DMS153 (cell line): ENCODE measurements at regions not wholly inside any gene's neighbourhood (a gene's known extent, or its start where the extent isn't known, plus 50 kb on each side); places are given as distances from the start of the nearest gene placed in this dataset.
"Not testable (repeated sequence)": the region's sequence is repeated elsewhere in the genome, so short reads cannot be mapped to it uniquely, and the experiment has no call there.

Experiments used
- DNase-seq: peaks from one replicate; lab custom pipeline; 2025; lab: John Stamatoyannopoulos, UW

GRCh38 chr4:103415801-103416200 is 217.7 kb upstream of the CENPE start:
- no peak for DNase-seq

GRCh38 chr4:103412646-103413045 is 214.5 kb upstream of the CENPE start:
- not testable (repeated sequence) for DNase-seq

GRCh38 chr4:103410386-103410785 is 212.2 kb upstream of the CENPE start:
- no peak for DNase-seq

GRCh38 chr4:103405415-103405814 is 207.3 kb upstream of the CENPE start:
- no peak for DNase-seq

GRCh38 chr4:103403619-103404018 is 205.5 kb upstream of the CENPE start:
- no peak for DNase-seq

GRCh38 chr4:103402198-103402597 is 204.1 kb upstream of the CENPE start:
- DNase-seq: no peak

GRCh38 chr4:103400405-103400804 is 202.3 kb upstream of the CENPE start:
- DNase-seq: no peak

GRCh38 chr4:103397541-103397940 is 199.4 kb upstream of the CENPE start:
- no peak for DNase-seq

GRCh38 chr4:103387508-103388011 is 189.4 kb upstream of the CENPE start:
- DNase-seq: not testable (repeated sequence)

GRCh38 chr4:103385565-103385964 is 187.4 kb upstream of the CENPE start:
- not testable (repeated sequence) for DNase-seq

GRCh38 chr4:103375278-103375677 is 177.1 kb upstream of the CENPE start:
- no peak for DNase-seq

- no peak for DNase-seq
Observed at GRCh38 chr4:103374758-103375157, 176.6 kb upstream of the CENPE start.

GRCh38 chr4:103374306-103374705 is 176.2 kb upstream of the CENPE start:
- DNase-seq: no peak

- no peak for DNase-seq
Observed at GRCh38 chr4:103372002-103372558, 173.9 kb upstream of the CENPE start.

- no peak for DNase-seq
Observed at GRCh38 chr4:103370336-103370735, 172.2 kb upstream of the CENPE start.

GRCh38 chr4:103365285-103365684 is 167.1 kb upstream of the CENPE start:
- no peak for DNase-seq

GRCh38 chr4:103364083-103364482 is 165.9 kb upstream of the CENPE start:
- DNase-seq: no peak

- DNase-seq: no peak
Observed at GRCh38 chr4:103361926-103362325, 163.8 kb upstream of the CENPE start.

GRCh38 chr4:103359900-103360299 is 161.8 kb upstream of the CENPE start:
- no peak for DNase-seq

GRCh38 chr4:103354006-103354405 is 155.9 kb upstream of the CENPE start:
- no peak for DNase-seq

- no peak for DNase-seq
Observed at GRCh38 chr4:103329642-103330041, 131.5 kb upstream of the CENPE start.

- DNase-seq: no peak
Observed at GRCh38 chr4:103324811-103325210, 126.7 kb upstream of the CENPE start.

- no peak for DNase-seq
Observed at GRCh38 chr4:103318327-103318726, 120.2 kb upstream of the CENPE start.

- no peak for DNase-seq
Observed at GRCh38 chr4:103308248-103308561, 110.1 kb upstream of the CENPE start.
